GM21529 (cell line): ENCODE measurements at regions not wholly inside any gene's neighbourhood (a gene's known extent, or its start where the extent isn't known, plus 50 kb on each side); places are given as distances from the start of the nearest gene placed in this dataset.
"Not testable (repeated sequence)": the region's sequence is repeated elsewhere in the genome, so short reads cannot be mapped to it uniquely, and the experiment has no call there.

Source experiments
- ATAC-seq: cut with Tn5 transposase; IDR thresholded peaks from one replicate; pipeline ENCODE4 v1.9.1; 2021; ENCODE audit not compliant: unreplicated experiment

DNA sequence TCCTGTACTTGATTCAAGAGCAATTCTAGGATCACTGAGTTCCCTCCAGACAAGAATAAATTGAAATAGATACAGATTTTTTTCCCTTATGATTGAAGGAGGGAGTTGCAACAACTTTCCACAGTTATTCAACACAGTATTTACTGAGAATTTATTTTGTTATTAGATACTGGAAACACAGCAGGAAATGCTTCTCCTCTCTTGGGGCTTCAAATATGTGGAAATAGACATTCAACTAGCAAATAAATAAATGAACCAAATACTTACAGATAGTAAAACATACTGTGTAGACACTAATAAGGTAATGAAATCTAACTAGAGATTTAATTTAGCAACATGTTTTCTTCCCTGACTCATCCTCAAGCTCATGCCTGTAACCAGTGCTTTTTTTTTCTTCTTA, 169.2 kb downstream of the LNPK start:
- ATAC-seq = no peak

DNA sequence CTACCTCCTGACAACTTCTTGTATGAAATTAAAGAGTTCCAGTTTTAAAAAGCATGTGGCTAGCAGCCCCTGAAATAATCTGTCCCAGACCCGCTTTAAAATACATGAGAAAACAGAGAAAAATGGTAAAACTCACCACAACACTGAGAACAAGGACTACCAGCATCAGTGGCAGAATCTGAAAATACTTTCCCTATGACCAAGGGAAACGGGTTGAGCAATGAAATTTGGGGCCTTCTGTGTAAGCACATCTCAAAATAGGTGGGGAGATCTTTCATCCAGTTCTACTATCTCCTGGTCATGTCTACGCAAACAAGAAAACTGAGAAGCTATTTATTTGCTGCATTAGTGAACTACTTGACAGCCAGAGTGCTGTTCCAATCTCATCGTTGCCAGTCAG, 172.3 kb downstream of the LNPK start:
- no peak for ATAC-seq

DNA sequence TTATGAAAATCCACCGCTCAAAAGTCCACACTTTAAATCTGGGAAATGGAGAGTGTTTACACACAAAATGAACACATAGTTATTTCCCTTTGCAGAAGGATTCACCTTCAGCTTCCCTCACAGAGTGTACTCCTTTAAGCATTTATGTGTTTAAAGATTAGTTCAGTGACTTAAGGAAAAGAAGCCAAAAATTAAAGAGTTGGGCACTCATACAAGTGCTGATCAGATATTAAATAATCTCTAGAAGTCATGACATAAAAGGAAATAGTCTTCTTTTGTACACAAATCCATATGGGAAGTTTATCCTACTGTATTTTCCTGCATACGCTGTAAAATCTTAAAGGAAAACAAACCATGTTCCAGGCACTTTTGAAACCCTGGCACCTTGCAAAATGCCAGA, 174.2 kb downstream of the LNPK start:
- no peak for ATAC-seq

DNA sequence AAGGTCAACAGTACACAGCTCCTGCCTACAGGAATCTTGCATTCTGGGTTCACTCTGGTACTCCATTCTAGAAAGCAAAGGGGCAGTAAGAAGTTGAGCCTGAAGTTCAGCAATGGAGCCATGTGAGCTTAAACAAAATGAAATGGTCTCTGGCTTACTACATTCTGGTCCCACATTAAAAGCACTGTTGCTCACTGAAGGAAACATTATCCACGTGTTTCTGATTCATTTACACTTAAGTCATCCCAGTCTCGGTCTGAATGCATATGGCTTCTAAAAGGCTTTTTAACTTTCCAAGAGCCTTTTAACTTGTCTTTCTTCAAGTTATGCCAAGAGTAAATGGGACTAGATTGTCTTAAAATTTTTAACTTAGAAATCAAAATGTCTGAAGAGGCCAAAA, 177.8 kb downstream of the LNPK start:
- ATAC-seq = no peak

DNA sequence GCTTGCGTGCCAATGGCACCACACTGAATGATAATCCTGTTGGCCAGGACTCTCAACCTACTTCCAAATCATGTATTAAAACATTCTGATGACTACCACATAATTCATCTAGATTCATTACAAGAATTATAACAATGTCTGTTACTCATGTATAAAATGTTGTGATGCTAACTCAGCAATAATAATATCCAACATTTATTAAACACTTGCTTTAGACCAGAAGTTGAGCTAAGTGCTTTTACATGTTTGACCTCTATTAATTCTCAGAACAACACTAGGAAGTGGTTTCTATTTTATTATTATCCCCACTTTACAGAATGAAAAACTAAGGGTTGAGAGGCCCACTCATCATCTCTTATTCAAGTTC, 178.4 kb downstream of the LNPK start:
- ATAC-seq = no peak

DNA sequence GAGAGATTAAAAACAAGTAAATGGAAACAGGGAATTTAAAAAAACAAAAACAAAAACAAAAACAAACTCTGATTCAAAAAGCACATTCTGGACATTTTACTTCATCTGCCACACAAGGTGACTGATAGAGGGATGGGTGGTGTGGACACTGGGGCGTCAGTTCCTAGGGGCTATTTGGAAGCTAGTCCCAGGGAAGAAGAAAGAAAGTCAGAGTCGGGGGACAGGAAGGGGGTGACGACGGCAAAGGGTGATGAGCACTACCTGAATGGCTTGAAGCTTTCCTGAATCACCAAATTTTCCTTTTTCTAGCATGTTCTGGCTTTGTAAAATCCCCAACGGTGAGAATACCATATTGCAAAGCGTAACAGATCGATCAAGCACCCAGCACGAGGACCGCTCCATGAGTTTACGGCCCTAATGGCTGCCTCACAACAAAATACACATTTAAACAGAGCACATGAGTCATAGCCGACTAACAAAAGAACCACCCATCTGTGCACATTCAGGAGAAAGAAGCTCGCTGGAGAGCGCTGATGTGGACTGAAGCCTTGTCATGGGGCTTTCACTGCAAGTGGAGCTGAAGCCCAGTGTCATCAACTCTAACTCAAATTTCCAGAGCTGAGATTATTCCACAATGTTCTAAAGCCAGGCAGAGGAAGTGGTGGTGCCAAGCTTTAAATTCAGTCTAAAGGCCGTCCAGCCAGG, 178.9 kb downstream of the LNPK start:
- no peak for ATAC-seq

DNA sequence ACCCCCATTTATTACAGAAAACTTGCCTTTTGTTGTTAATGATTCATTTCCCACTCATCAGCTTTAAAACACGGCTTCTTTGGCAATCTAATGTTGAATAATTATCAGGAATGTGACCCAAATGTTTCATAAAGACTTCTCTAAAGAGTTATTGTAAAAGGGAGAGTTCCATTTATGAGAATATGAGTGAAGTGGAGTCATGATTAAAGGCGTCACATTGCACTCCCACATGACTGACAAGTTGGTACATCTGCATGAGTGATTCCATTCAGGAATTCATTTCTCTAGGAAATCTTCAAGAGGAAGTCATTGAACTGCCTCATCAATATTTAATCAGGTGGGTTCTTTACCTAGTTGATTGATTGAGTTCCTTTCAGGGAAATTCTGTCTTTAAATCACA, 184.8 kb downstream of the LNPK start:
- no peak for ATAC-seq

DNA sequence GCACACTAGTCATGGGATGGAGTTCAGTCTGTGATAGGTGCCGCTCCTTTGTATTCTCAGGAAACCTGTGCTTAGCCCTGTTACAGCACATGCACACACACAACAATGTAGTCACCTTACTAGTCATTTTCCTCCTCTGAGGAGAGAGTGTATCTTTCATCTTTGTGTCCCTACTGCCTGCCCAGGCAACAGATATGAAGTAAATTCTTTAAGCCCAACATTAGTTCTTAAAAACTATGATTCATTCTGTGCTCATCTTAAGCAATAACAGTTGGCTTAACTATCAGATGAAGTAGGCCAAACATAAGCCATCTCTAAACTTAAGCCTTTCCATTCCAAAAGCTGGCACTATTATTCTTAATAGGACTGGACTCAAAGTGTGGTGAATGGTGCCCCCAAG, 186.5 kb downstream of the LNPK start:
- ATAC-seq = no peak

DNA sequence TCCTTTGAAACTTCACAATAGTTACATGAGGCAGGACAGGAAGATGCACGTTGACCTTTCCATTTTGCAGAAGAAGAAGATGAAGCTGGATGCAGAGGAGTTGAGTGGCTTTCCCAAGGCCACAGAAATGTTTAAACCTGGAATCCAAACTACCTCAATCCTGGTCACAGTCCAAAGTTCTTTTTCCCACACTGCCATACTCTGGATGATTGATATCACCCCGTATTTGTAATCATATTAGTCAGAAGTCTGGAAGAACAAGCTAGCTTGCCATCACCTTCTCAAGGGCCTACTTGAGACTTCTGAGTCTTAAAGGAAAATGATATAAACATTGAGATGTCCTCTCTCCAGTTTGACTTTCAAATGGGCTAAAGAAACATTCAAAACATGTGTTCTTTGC, 190.1 kb downstream of the LNPK start:
- ATAC-seq = no peak

DNA sequence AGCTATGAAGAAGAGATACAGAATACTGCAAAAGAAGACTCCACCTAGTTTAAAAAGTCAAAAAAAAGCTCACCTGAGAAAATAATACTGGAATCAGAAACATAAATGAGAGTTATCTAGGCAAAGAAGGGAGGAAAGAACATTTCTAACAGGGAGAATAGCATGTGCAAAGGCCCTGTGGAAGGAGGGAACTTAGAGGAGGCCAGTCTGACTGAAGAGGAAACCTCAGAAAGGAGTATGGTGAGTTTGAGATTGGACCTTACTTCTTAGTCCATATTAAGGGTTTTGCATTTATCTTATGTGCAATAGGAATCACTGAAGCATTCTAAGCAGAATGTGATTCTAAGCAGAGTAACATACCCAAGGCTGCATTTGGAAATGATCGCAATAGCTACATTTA, 193.2 kb downstream of the LNPK start:
- no peak for ATAC-seq

DNA sequence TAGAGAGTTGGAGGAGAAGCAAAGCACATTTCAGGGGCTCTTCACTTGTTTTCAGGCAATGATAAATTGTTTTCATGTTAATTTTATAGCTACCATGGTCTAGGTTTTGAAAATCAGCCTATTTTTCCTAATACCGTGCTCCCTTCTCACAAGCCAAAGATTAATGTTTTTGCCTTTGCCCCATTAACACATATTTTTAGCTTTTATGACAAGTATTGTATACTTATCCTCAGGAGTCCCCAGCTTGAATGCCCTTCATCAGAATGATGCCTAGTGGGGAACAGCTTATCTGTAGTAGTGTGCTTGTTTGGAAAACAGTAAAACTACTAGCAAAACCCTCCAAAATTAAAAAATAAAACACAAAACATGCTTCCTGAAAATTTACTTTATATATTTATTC, 194.0 kb downstream of the LNPK start:
- no peak for ATAC-seq

DNA sequence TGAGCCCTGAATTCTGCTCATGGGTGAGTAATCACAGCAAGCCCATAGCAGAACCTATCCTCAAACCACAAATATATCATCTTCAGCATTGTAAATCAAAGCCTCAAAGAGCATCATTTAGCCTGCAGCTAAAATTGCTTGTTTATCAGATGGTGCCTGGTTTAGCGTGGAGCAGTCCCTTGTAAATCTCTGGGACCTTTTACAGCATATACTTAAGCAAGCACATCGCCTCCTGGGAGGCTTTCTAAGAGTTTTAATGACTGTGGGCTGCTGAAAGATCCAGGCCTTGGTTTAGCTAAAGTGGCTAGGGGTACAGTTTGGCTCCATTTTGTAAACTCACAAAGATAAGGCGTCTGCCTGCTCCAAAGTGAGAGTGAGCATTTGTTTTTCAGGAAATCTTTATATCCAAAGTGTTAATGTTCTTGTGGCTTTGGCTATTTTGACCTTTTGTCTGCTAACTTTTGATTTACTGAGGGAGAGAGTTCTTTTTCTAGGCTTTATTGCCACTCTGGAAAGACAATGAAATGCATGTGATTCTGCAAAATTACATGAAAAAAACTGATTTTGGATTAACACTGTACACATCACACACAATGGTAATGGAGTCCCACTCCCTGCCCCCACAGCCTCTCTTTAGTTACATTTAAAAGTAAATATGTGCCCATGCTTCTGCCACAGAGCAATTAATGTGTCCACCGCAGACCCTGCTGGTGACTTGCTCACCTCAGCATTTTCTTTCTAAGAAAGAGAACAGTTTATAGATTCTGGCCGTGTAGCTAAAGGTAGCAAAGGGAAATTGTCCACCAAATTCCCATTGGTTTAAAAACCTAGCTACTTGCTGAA, 194.8 kb downstream of the LNPK start:
- ATAC-seq = no peak

DNA sequence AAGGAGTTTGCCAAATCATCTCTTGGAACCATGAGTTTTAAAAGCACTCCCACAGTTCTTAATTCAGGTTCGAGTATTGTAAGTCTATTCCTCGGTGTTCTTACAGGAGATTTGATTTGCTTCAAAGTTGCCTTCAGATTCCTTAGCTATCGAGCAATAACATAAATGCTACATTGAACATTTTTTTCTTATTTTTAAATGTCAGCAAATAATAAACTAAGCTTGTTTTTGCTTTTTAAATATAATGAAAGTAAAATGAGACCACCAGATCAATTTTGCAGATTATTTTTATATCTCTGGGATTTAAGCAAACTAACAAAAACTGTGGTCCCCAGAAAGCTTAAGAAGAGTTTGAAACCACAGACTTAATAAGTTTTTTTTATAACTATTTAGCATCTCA, 195.5 kb downstream of the LNPK start:
- no peak for ATAC-seq

DNA sequence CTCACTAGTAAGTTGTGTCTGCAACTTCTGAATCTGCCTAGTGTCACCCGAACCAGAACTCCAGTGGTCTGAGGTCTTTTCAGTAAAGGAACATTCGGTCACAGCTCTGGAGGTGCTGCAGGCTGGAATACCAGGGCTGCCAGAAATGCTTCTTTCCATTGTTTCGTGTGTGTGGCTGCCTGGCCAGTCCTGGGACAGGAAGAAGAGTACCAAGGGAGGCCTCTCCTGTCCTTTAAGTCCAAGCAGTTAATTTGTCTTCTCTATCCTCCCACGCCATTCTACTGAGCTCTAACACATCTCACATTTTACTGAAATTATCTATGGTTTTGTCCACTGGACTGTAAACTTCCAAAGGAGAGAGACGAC, 196.0 kb downstream of the LNPK start:
- no peak for ATAC-seq

DNA sequence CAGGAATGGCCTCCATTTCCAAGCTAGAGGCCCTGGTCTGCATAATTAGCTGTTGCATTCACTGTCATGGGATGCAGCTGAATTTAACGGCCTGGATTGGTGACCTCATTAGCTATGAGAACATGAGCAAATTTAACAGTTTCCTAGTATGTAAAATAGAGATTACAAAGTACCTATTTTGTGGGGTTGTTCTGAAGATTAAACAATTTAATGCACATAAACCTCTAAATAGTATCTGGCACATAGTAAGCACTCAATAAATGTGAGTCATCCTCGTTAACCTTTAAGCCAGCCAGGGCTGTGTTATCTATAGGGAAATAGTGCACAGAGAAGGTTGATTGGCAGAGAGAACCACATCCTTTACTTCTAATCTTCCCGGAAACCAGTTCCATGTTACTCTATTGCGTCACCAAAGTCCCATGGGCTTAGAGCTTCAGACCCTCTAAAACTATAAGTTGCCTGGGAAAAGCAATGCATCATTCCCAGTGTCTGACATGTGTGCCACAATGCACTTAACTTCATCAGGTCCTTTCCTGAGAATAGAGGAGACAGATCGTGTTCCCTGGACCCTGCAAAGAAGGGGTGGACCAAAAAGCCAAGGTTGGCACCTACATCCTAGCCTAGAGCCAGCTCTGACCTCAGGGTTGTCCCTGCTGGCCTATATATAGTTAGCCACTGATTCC, 196.5 kb downstream of the LNPK start:
- ATAC-seq = no peak

DNA sequence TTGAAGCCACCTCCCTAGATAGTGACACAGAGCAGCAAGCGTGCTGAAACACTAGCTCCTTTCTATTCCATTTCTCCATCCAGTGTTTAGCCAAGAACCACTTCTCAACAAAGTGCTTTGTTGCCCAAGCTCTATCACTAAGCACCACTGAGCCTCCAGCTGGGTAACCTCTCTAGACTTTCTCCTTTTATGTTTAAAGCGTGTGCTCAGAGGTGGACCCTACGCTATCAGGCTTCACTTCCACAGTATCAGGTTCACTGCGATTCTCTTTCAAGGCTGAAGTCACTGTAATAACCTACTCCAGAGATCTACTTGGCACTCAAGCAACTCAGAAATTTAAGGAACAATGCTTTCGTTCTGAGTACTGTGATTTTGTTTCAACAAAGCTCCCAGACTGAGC, 197.9 kb downstream of the LNPK start:
- ATAC-seq = no peak

DNA sequence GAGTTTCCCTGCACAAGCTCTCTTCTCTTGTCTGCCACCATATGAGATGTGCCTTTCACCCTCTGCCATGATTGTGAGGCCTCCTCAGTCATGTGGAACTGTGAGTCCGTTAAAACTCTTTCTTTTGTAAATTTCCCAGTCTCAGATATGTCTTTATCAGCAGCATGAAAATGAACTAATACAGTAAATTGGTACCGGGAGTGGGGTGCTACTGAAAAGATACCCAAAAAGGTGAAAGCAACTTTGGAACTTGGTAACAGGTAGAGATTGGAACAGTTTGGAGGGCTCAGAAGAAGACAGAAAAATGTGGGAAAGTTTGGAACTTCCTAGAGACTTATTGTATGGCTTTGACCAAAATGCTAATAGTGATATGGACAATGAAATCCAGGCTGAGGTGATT, 205.6 kb downstream of the LNPK start:
- ATAC-seq = not testable (repeated sequence)

DNA sequence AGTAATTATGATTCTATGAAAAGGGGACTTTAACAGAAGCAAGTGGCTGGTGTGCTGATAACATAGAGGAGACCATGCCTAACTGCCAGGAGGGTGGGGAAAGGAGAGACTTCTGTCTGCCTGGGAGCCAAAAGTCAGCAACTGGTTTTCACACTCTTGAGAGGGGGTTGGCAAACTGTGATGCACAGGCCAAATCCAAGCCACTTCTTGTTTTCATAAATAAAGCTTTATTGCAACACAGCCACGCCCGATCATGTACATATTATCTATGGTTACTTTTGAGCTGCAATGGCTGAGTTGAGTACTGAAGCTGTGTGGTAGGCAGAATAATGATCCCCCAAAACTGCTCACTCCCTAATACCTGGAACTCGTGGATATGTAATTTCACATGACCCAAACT, 208.4 kb downstream of the LNPK start:
- ATAC-seq = no peak

DNA sequence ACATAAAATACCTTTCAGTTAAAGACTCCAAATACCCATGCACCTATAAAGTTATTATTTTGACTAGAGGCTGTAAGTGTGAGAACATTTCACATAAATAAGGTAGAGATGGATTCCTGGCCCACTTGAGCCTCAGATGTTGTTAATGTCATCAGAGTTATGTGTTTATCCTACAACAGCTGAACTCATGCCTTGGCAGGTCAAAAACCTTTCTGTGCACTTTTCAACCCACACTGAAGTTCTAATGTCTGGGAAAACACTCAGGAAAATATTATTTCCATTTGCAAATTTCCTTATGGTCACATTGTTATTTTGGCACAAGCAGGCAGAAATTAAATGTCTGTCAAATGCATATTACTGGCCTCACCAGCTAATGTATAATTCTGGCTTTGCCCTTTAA, 209.2 kb downstream of the LNPK start:
- no peak for ATAC-seq

DNA sequence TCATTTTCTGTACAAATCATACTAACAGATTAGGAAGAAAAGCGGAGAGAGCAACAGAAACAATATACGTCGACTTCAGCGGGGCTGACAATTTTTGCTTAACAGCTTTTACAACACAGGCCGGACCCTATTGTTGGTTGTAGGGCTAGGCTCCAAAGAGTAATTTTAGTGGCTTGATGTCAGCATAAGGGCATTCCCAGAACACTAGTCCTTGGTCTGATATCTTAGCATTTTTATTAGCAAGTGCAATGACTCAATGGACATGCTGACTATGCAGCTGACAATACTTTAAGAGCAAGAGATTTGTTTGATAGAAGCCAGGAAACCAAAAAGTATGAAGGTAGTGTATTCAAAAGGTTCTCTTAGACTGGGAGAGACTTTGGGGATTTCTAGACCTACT, 209.9 kb downstream of the LNPK start:
- no peak for ATAC-seq

DNA sequence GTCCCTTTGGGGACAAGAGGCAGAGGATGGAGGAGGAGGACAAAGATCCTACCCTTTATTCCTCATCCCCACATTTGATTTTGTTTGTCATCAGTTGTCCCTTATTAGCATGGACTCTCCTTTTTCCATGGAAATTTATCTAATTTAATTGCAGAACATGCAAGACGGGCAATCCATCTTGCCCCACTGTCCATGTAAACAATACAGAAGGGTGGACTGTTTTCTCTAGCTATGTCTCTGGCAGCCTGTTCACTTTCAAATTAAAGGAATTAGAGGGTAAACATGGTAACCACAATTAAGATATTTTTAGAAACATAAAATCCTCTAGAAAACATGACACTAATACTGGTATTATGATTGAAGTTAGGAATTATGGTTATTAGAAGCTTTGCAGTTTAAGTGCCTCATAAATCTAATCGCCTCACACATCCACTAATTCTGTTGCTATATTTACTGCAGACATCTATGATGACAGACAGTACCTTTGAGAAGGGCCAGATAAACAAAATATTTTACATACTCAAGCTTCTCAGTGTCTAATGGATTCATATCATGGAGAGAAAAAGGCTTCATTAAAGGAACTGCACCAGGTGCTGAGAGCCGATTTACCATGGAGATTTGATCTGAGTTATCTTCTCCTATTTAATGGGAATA, 215.5 kb downstream of the LNPK start:
- ATAC-seq = no peak

DNA sequence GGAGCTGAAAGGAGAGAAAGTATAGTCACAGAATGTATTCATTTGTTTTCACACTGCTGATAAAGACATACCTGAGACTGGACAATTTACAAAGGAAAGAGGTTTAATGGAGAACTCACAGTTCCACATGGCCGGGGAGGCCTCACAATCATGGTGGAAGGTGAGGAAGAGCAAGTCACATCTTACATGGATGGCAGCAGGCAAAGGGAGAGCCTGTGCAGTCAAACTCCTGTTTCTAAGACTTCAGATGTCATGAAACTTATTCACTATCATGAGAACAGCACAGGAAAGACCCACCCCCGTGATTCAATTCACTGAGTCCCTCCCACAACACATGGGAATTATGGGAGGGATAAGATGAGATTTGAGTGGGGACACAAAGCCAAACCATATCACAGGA, 224.7 kb downstream of the LNPK start:
- not testable (repeated sequence) for ATAC-seq
